MM.1S (cell line): ENCODE measurements at regions not wholly inside any gene's neighbourhood (a gene's known extent, or its start where the extent isn't known, plus 50 kb on each side); places are given as distances from the start of the nearest gene placed in this dataset.

Source experiments
- DNase-seq: peaks from one replicate; pipeline ENCODE4 v3.0.0-alpha.2; 2015
- H2AFZ ChIP-seq: fragments of 300-600 bp; sonication (generic); 2 replicates; pipeline ENCODE4 v1.6.0; 2016; ENCODE audit warnings: antibody characterized with exemption, low read length
- H3F3A ChIP-seq: fragments of 300-600 bp; sonication (generic); 2 replicates; pipeline ENCODE4 v1.6.1; 2016; ENCODE audit warnings: mild to moderate bottlenecking, antibody characterized with exemption, low read length, moderate library complexity, mixed read lengths; ENCODE audit not compliant: insufficient read depth
- H3K27ac ChIP-seq: fragments of 300-600 bp; sonication (generic); 2 replicates; pipeline ENCODE4 v1.5.1; 2016; ENCODE audit warnings: mild to moderate bottlenecking, low read length
- H3K27me3 ChIP-seq: fragments of 300-600 bp; sonication (generic); replicated peaks from 2 replicates; pipeline ENCODE4 v1.6.0; 2016; ENCODE audit warnings: low read length; ENCODE audit not compliant: insufficient read depth
- H3K36me3 ChIP-seq: fragments of 300-600 bp; sonication (generic); replicated peaks from 2 replicates; pipeline ENCODE4 v1.6.1; 2016; ENCODE audit warnings: mild to moderate bottlenecking, low read length, mixed read lengths; ENCODE audit not compliant: insufficient read depth
- H3K4me1 ChIP-seq: fragments of 300-600 bp; sonication (generic); 2 replicates; pipeline ENCODE4 v1.6.1; 2016; ENCODE audit warnings: low read length, mixed read lengths
- H3K4me2 ChIP-seq: fragments of 300-600 bp; sonication (generic); 2 replicates; pipeline ENCODE4 v1.6.0; 2016; ENCODE audit warnings: low read depth, low read length
- H3K4me3 ChIP-seq: fragments of 300-600 bp; sonication (generic); 2 replicates; pipeline ENCODE4 v1.5.1; 2016; ENCODE audit warnings: low read length, mixed read lengths
- H3K79me2 ChIP-seq: fragments of 300-600 bp; sonication (generic); 2 replicates; pipeline ENCODE4 v1.6.1; 2016; ENCODE audit warnings: mixed run types, low read length, mixed read lengths
- H3K9ac ChIP-seq: fragments of 300-600 bp; sonication (generic); 2 replicates; pipeline ENCODE4 v1.6.1; 2016; ENCODE audit warnings: low read length, mixed read lengths
- H3K9me2 ChIP-seq: fragments of 300-600 bp; sonication (generic); replicated peaks from 2 replicates; pipeline ENCODE4 v1.6.1; 2016; ENCODE audit warnings: mild to moderate bottlenecking, low read length, mixed read lengths; ENCODE audit not compliant: insufficient read depth
- H3K9me3 ChIP-seq: fragments of 300-600 bp; sonication (generic); replicated peaks from 2 replicates; pipeline ENCODE4 v1.6.1; 2016; ENCODE audit warnings: mild to moderate bottlenecking, low read length, mixed read lengths; ENCODE audit not compliant: insufficient read depth
- H4K20me1 ChIP-seq: fragments of 300-600 bp; sonication (generic); 2 replicates; pipeline ENCODE4 v1.6.1; 2016; ENCODE audit warnings: mild to moderate bottlenecking, low read length, moderate library complexity, mixed read lengths; ENCODE audit not compliant: insufficient read depth
- EZH2 ChIP-seq: fragments of 300-600 bp; sonication (generic); optimal IDR thresholded peaks from 2 replicates; pipeline ENCODE3; 2017; ENCODE audit warnings: low read depth, mild to moderate bottlenecking, antibody characterized with exemption, low read length, mixed read lengths
- EZH2phosphoT487 ChIP-seq: fragments of 300-600 bp; sonication (generic); IDR thresholded peaks from 2 replicates; pipeline ENCODE4 v1.6.1; 2018; ENCODE audit warnings: antibody characterized with exemption, low read length
- TF ChIP-seq, protein P1 (sequence below): fragments of 300-600 bp; sonication (generic); IDR thresholded peaks from 2 replicates; pipeline ENCODE4 v1.5.1; 2016; ENCODE audit warnings: antibody characterized with exemption, low read length, mixed read lengths

DNA sequence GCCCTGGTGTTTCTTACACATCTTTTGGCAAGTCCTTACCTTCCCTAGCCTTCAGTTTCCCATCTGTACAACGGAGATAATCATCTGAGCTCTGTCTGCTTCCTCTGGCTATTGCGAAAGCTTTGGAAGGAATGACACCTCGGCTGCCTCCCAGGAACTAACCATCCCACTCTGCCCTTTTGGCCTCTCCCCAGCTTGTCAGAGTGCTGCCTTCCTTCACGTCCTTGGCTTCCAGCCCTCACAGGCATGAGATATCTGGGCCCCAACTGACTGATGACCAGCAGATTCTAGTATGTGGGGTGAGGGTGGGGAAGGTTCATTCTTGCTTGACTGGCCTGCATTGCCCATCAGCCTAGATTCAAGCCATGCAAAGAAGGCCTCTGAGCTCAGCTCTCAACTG lies 253.1 kb upstream of the FGGY start:
- Histone ChIP-seq H3K27ac (no peak overlapping the region), H4K20me1 (no peaks in the 10 kb centered on the region), H3K27me3 (no peaks in the 10 kb centered on the region), H3K36me3 (no peaks in the 10 kb centered on the region), H3K4me3 (no peak overlapping the region), H3K9ac (no peak overlapping the region), H3K4me2 (no peak overlapping the region), H3K4me1 (peaks cover 13% of the 10 kb centered on the region), H3F3A (peaks cover 5% of the 10 kb centered on the region; the same call in 1 of the 2 replicates), H3K79me2 (no peaks in the 10 kb centered on the region), H3K9me2 (no peaks in the 10 kb centered on the region), H2AFZ (no peak overlapping the region), H3K9me3 (no peaks in the 10 kb centered on the region)
- TF ChIP-seq EZH2 (no peak), EZH2phosphoT487 (no peak)
- TF ChIP-seq, protein P1, sequence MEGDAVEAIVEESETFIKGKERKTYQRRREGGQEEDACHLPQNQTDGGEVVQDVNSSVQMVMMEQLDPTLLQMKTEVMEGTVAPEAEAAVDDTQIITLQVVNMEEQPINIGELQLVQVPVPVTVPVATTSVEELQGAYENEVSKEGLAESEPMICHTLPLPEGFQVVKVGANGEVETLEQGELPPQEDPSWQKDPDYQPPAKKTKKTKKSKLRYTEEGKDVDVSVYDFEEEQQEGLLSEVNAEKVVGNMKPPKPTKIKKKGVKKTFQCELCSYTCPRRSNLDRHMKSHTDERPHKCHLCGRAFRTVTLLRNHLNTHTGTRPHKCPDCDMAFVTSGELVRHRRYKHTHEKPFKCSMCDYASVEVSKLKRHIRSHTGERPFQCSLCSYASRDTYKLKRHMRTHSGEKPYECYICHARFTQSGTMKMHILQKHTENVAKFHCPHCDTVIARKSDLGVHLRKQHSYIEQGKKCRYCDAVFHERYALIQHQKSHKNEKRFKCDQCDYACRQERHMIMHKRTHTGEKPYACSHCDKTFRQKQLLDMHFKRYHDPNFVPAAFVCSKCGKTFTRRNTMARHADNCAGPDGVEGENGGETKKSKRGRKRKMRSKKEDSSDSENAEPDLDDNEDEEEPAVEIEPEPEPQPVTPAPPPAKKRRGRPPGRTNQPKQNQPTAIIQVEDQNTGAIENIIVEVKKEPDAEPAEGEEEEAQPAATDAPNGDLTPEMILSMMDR, result no peak
- DNase-seq, result no peak

DNA sequence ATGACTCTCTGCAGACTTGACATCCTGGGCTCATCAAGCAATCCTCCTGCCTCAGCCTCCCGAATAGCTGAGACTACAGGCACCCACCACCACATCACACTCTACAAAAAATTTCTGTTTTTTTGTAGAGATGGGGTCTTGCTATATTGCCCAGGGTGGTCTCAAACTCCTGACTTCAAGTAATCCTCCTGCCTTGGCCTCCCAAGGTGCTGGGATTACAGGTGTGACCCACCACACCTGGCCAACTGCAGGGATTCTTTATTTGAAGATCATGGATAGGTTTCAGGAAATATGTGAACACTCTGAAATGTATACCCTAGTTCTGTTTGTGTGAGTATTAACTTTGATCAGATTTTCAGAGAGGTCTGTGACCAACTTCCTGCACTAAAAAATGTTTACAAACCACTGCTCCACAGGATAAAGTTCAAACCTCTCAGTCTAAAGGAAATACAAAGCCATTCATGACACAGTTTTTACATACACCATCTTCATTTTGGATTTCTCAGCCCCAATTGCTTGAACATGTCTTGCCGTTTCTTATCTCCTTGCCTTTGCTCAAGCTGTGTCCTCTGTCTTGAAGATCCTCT lies 252.3 kb upstream of the FGGY start:
- H3K79me2 ChIP-seq, result no peaks in the 10 kb centered on the region
- H3K4me2 ChIP-seq, result no peak overlapping the region
- H3K4me1 ChIP-seq, result peaks cover 13% of the 10 kb centered on the region
- DNase-seq, result no peak
- H3K4me3 ChIP-seq, result no peak overlapping the region
- no peak overlapping the region for H3K9ac ChIP-seq
- no peak overlapping the region for H3K27ac ChIP-seq
- H3F3A ChIP-seq, result peaks cover 5% of the 10 kb centered on the region; the same call in 1 of the 2 replicates
- H3K9me2 ChIP-seq, result no peaks in the 10 kb centered on the region
- no peaks in the 10 kb centered on the region for H3K9me3 ChIP-seq
- H2AFZ ChIP-seq, result no peak overlapping the region
- TF ChIP-seq EZH2phosphoT487 (no peak), EZH2 (no peak)
- TF ChIP-seq, protein P1, result no peak
- H3K36me3 ChIP-seq, result no peaks in the 10 kb centered on the region
- H4K20me1 ChIP-seq, result no peaks in the 10 kb centered on the region
- no peaks in the 10 kb centered on the region for H3K27me3 ChIP-seq

DNA sequence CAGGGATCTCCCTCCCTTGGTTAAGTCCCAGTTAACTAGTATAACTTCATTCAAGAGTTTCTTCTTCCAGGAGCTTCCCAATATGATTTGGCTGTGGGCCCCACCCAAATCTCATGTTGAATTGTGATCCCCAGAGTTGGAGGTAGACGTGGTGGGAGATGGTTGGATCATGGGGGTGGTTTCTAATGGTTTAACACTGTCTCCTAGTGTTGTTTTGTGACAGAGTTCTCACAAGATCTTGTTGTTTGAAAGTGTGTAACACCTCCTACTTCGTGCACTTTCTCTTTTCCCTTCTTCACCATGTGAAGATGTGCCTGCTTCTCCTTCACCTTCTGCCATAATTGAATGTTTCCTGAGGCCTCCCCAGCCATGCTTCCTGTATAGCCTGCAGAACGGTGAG lies 251.8 kb upstream of the FGGY start:
- Histone ChIP-seq H3K27ac (no peak overlapping the region), H4K20me1 (no peaks in the 10 kb centered on the region), H3K9me2 (no peaks in the 10 kb centered on the region), H3F3A (peaks cover 5% of the 10 kb centered on the region; the same call in 1 of the 2 replicates), H3K36me3 (no peaks in the 10 kb centered on the region), H3K4me2 (no peak overlapping the region), H3K9ac (no peak overlapping the region), H3K4me1 (peaks cover 13% of the 10 kb centered on the region), H3K79me2 (no peaks in the 10 kb centered on the region), H3K9me3 (no peaks in the 10 kb centered on the region), H3K4me3 (no peak overlapping the region), H2AFZ (no peak overlapping the region), H3K27me3 (no peaks in the 10 kb centered on the region)
- no peak for DNase-seq
- no peak for TF ChIP-seq EZH2phosphoT487

DNA sequence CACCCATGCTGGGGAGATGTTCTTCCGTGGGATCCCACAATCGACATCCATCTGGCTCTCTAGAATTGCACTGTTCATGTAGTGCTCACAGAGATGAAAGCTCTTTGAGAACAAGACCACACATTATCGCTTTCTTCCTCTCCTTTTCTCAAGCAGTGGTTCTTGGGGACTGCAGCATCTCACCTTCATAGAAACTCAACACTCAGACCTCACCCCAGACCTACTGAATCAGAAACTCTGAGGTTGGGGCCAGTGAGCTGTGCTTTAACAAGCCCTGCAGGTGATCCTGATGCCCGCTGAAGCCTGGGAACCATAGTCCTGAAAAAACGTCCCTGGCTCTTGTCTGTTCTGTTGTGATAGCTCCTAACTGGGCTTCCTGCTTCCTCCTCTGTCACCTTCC lies 251.3 kb upstream of the FGGY start:
- Histone ChIP-seq H3K4me3 (no peak overlapping the region), H3K27ac (no peak overlapping the region), H3K9me3 (no peaks in the 10 kb centered on the region), H3K4me2 (no peak overlapping the region), H3K4me1 (peaks cover 13% of the 10 kb centered on the region), H4K20me1 (no peaks in the 10 kb centered on the region), H3K9me2 (no peaks in the 10 kb centered on the region), H3K79me2 (no peaks in the 10 kb centered on the region), H3K36me3 (no peaks in the 10 kb centered on the region), H3F3A (peaks cover 5% of the 10 kb centered on the region; the same call in 1 of the 2 replicates), H3K27me3 (no peaks in the 10 kb centered on the region), H3K9ac (no peak overlapping the region), H2AFZ (no peak overlapping the region)
- no peak for DNase-seq
- TF ChIP-seq EZH2phosphoT487 (no peak), EZH2 (no peak)
- TF ChIP-seq, protein P1, result no peak
